ENCODE measurements at regions not wholly inside any gene's neighbourhood (a gene's known extent, or its start where the extent isn't known, plus 50 kb on each side); places are given as distances from the start of the nearest gene placed in this dataset.

DNA sequence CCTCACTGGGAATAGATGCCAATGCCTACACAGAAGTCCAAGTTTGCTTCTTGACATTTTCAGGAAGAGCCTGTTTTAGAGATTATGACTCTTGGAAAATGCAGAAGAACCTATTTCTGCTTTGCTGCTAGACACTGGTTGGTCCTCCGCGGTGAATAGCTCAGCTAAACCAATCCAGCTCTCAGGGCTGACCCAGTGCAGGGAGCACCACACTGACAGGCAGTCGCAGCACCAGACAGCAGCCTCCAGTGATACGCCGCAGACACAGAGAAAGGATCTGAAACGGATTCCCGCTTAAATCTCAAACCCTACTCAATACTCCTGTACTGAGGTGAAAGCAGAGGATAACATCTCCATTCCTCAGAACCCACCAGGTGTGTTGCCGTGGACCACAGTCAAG, 183.4 kb downstream of the ENGASE start:
- Histone ChIP-seq H3K4me1 (ENCODE audit: control insufficient read depth, extremely low read depth, insufficient read depth, low read length) (no peaks in the 10 kb centered on the region), H3K27me3 (ENCODE audit: control insufficient read depth, extremely low read depth, insufficient read depth, low read length) (peaks cover 66% of the 10 kb centered on the region), H3K27ac (ENCODE audit: control insufficient read depth, insufficient read depth, low read length) (no peak overlapping the region), H3K36me3 (ENCODE audit: control insufficient read depth in 2 of 2, extremely low read depth in 1 of 2, insufficient read depth in 2 of 2, low read length in 2 of 2) (no peaks in the 10 kb centered on the region), H3K4me3 (ENCODE audit: control insufficient read depth in 2 of 3, extremely low read depth in 1 of 3, insufficient read depth in 2 of 3, low read depth in 1 of 3, low read length in 3 of 3) (no peak overlapping the region), H4K20me1 (ENCODE audit: control insufficient read depth, extremely low read depth, insufficient read depth, low read length) (no peaks in the 10 kb centered on the region), H3K79me2 (ENCODE audit: control insufficient read depth, insufficient read depth, low read length) (no peaks in the 10 kb centered on the region), H3K4me2 (ENCODE audit: control insufficient read depth, extremely low read depth, insufficient read depth, low read depth, low read length) (no peak overlapping the region), H3K9ac (ENCODE audit: control insufficient read depth, extremely low read depth, insufficient read depth, low read length) (no peak overlapping the region), H3K9me1 (ENCODE audit: control insufficient read depth, extremely low read depth, insufficient read depth, low read length) (no peaks in the 10 kb centered on the region), H3K9me3 (ENCODE audit: control insufficient read depth, low read depth, low read length) (no peaks in the 10 kb centered on the region), H2AFZ (ENCODE audit: control insufficient read depth, low read length) (no peak overlapping the region)
- FAIRE-seq: no peak
- no peak for DNase-seq (ENCODE audit: low read depth, low spot score)
- TF ChIP-seq, protein P1, sequence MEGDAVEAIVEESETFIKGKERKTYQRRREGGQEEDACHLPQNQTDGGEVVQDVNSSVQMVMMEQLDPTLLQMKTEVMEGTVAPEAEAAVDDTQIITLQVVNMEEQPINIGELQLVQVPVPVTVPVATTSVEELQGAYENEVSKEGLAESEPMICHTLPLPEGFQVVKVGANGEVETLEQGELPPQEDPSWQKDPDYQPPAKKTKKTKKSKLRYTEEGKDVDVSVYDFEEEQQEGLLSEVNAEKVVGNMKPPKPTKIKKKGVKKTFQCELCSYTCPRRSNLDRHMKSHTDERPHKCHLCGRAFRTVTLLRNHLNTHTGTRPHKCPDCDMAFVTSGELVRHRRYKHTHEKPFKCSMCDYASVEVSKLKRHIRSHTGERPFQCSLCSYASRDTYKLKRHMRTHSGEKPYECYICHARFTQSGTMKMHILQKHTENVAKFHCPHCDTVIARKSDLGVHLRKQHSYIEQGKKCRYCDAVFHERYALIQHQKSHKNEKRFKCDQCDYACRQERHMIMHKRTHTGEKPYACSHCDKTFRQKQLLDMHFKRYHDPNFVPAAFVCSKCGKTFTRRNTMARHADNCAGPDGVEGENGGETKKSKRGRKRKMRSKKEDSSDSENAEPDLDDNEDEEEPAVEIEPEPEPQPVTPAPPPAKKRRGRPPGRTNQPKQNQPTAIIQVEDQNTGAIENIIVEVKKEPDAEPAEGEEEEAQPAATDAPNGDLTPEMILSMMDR (optimal IDR thresholded peaks at IDR 0.05 in 1 of 3, IDR thresholded peaks at IDR 0.05 in 1 of 3, conservative IDR thresholded peaks at IDR 0.05 in 1 of 3; ENCODE audit: extremely low read depth in 1 of 3, insufficient read depth in 2 of 3, low read length in 3 of 3): no peak
- no peak for TF ChIP-seq EZH2 (IDR thresholded peaks at IDR 0.05; ENCODE audit: low read length)
- dilution Hi-C loops (cut with MboI; ENCODE audit: extremely low pct_ligation_motif_present, low sequenced_read_pairs): no loop called here

DNA sequence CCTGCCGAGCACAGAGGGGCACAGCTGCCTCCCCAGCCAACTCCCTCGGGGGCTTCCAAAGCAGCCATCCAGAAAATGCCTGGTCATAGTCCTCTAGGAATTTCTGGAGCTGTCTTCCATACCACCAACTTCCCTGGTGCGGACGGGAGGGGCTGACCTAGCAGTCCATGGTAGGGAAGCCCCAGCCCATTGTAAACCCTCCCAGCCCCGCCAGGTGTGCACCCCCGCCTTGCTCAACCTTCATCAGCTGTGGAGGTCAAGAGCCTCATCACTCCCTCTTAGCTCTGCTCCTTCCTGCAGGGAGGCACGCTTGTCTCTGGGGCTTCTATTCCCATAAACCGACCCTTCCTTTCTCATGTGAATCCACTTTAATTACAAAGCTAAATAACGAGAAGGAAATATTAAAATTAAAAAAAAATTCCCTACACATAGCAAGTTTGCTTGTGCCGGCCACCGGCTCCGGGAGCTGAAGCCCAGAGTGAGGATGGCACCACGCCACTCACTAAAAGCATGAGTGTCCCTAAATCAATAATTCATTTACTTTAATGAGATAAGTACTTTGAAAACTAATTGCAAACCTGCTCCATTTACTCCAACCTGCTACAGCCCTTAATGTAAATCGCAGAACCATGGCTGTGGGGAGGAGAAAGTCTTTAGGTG, 181.4 kb downstream of the ENGASE start:
- TF ChIP-seq EZH2 (IDR thresholded peaks at IDR 0.05; ENCODE audit: low read length): no peak
- TF ChIP-seq, protein P1 (optimal IDR thresholded peaks at IDR 0.05 in 1 of 3, IDR thresholded peaks at IDR 0.05 in 1 of 3, conservative IDR thresholded peaks at IDR 0.05 in 1 of 3; ENCODE audit: extremely low read depth in 1 of 3, insufficient read depth in 2 of 3, low read length in 3 of 3): no peak
- Histone ChIP-seq H3K4me3 (ENCODE audit: control insufficient read depth in 2 of 3, extremely low read depth in 1 of 3, insufficient read depth in 2 of 3, low read depth in 1 of 3, low read length in 3 of 3) (no peak overlapping the region), H3K4me2 (ENCODE audit: control insufficient read depth, extremely low read depth, insufficient read depth, low read depth, low read length) (no peak overlapping the region), H3K36me3 (ENCODE audit: control insufficient read depth in 2 of 2, extremely low read depth in 1 of 2, insufficient read depth in 2 of 2, low read length in 2 of 2) (no peaks in the 10 kb centered on the region), H3K27me3 (ENCODE audit: control insufficient read depth, extremely low read depth, insufficient read depth, low read length) (peaks cover 57% of the 10 kb centered on the region), H3K9me3 (ENCODE audit: control insufficient read depth, low read depth, low read length) (no peaks in the 10 kb centered on the region), H3K9me1 (ENCODE audit: control insufficient read depth, extremely low read depth, insufficient read depth, low read length) (no peaks in the 10 kb centered on the region), H3K27ac (ENCODE audit: control insufficient read depth, insufficient read depth, low read length) (no peak overlapping the region), H3K79me2 (ENCODE audit: control insufficient read depth, insufficient read depth, low read length) (no peaks in the 10 kb centered on the region), H4K20me1 (ENCODE audit: control insufficient read depth, extremely low read depth, insufficient read depth, low read length) (no peaks in the 10 kb centered on the region), H2AFZ (ENCODE audit: control insufficient read depth, low read length) (no peak overlapping the region), H3K9ac (ENCODE audit: control insufficient read depth, extremely low read depth, insufficient read depth, low read length) (no peak overlapping the region), H3K4me1 (ENCODE audit: control insufficient read depth, extremely low read depth, insufficient read depth, low read length) (no peaks in the 10 kb centered on the region)
- DNase-seq (ENCODE audit: low read depth, low spot score) (no peak), FAIRE-seq (no peak)
- dilution Hi-C loops (cut with MboI; ENCODE audit: extremely low pct_ligation_motif_present, low sequenced_read_pairs): no loop called here

Measured in keratinocyte (primary cell).